Activated CD4-positive, alpha-beta T cell treated with anti-CD3 and anti-CD28 coated beads, Interleukin-2, Interleukin-6, amounts not matched to agents 100 ng/mL and 50 ng/mL, durations not matched to agents 16 hours and 8 hours (primary cell): ENCODE measurements at regions not wholly inside any gene's neighbourhood (a gene's known extent, or its start where the extent isn't known, plus 50 kb on each side); places are given as distances from the start of the nearest gene placed in this dataset.
A peak's percentile ranks its signal among the peaks of the same experiment; 100 is the strongest.
"Not testable (repeated sequence)": the region's sequence is repeated elsewhere in the genome, so short reads cannot be mapped to it uniquely, and the experiment has no call there.

Source experiments
- DNase-seq: peaks from one replicate; pipeline ENCODE4 v3.0.0-alpha.2; 2020

GRCh38 chr3:71927505-71928066 lies 142.6 kb upstream of the PROK2 start:
- DNase-seq: no peak

DNA sequence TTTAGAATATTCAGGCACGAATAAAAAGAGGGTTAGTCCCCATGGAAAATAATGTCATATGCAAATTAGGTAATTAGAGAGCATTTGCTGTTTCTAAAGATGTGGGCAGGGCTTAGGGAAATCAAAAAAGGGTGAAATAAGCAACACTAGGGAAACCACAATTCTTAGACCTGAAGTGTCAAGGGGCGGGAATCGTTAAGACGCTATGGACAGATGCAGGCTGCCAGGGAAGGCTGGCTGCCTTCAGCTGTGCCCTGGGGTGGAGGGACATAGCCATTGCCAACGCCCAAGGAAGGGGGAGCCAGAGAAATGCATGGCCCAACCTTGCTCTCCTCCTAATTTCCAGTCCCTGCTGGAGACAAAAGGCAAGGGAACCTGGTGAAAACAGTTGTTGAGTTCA lies 141.7 kb upstream of the PROK2 start:
- DNase-seq: no peak

DNA sequence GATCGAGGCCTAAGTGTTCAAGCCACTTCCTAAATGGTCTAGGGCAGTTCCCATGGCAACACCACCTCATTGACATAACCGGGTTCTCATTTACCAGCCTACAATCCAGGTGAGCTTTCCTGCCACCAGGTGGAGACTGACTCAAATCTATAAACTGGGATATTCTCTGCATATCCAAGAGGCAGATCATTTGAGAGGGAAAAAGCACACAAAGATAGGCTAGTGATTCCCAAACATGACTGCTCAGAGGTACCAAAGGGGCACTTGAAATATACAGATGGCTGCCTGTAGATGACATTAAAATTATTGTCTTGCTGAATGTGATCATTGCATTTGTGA lies 141.3 kb upstream of the PROK2 start:
- peak; percentile 30 for DNase-seq

GRCh38 chr3:71925511-71926261 lies 140.7 kb upstream of the PROK2 start:
- DNase-seq: not testable (repeated sequence)

DNA sequence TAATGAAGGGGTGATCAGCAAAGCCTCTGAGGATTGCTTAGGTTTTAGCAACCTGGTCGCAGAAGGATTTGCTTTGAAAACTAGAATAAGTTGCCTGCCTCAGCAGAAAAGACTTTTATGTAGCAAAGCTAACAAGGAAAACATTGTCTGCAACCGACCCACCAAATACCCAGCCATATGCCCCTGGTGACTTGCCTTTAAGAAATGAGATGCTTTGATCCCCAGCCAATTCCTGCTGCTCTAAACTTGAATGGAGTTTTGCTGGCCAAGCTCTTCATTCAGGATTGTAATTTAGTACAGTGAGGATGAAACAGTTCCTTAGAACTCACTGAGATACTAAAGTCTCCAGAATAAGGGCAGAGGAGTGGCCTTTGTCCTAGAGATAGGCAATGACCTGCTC lies 139.8 kb upstream of the PROK2 start:
- DNase-seq: no peak

- no peak for DNase-seq
Observed at GRCh38 chr3:71921036-71921435, 136.1 kb upstream of the PROK2 start.

DNA sequence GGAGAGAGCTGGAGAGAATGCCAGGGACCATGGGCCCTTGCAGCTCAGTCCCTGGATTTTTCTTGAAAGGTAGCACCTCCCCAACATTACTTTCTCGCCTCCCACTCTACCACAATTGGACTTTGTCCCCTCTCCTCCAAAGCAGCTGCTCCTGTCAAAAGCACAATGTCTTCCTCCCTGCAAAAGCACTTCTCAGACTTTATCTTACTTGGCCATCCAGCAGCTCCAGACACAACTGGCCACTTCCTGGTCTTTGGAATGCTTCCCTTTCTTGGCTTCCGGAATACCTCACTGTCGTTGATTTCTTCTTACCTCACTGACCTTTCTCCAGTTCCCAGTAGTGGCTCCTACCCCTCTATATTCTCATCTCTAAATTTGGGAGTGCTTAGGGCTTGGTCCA lies 134.6 kb upstream of the PROK2 start:
- no peak for DNase-seq

DNA sequence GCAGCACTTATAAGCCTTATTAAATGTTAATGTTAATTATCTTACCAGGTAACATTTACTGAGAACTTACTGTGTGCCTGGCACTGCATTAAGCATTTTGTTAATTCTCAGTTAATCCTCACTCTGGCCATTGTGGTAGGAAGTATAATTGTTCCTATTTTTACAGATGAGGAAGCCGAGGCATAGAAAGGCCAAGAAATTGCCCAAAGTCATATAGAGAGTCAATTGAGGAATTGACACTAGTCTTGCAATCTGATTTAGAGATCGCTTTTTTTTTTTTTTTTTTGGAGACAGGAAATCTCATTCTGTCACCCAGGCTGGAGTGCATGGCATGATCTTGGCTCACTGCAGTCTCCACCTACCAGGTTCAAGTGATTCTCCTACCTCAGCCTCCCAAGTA lies 132.6 kb upstream of the PROK2 start:
- DNase-seq: no peak

GRCh38 chr3:71916747-71917369 lies 131.9 kb upstream of the PROK2 start:
- DNase-seq: no peak

DNA sequence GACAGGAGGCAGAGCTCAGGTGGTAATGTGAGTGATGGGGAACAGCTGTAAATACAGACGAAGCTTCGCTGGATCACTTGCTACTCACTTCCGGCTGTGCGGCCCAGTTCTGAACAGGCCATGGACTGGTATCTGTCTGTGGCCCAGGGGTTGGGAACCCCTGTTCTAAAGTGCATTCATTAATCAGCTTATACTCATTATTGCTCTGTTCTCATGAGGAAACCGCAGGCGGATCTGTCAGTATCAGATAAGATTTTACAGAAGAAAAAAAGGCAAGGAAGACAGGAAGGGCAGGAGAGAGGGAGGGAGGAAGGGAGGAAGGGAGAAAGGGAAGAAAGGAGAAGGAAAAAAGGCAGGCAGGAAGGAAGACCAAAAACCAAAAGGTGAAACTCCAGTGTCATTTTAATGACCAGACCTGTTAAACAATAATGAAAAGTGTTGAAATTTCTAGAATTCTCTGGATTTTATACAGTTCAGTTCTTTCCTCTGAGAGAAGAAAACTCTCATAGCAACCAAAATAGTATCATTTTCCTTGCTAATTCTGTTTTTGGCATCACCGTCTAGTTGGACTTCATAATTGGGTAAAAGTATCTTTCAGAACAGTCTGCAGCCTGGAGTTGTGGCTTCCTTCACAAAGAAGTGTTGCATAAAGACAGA lies 128.0 kb upstream of the PROK2 start:
- no peak for DNase-seq

- no peak for DNase-seq
Observed at GRCh38 chr3:71910108-71910507, 125.2 kb upstream of the PROK2 start.

GRCh38 chr3:71907996-71908395 lies 123.0 kb upstream of the PROK2 start:
- DNase-seq: no peak

- no peak for DNase-seq
Observed at GRCh38 chr3:71906976-71907375, 122.0 kb upstream of the PROK2 start.

- no peak for DNase-seq
Observed at GRCh38 chr3:71905426-71905825, 120.5 kb upstream of the PROK2 start.

- DNase-seq: no peak
Observed at GRCh38 chr3:71903936-71904335, 119.0 kb upstream of the PROK2 start.

GRCh38 chr3:71903112-71903495 lies 118.2 kb upstream of the PROK2 start:
- no peak for DNase-seq

DNA sequence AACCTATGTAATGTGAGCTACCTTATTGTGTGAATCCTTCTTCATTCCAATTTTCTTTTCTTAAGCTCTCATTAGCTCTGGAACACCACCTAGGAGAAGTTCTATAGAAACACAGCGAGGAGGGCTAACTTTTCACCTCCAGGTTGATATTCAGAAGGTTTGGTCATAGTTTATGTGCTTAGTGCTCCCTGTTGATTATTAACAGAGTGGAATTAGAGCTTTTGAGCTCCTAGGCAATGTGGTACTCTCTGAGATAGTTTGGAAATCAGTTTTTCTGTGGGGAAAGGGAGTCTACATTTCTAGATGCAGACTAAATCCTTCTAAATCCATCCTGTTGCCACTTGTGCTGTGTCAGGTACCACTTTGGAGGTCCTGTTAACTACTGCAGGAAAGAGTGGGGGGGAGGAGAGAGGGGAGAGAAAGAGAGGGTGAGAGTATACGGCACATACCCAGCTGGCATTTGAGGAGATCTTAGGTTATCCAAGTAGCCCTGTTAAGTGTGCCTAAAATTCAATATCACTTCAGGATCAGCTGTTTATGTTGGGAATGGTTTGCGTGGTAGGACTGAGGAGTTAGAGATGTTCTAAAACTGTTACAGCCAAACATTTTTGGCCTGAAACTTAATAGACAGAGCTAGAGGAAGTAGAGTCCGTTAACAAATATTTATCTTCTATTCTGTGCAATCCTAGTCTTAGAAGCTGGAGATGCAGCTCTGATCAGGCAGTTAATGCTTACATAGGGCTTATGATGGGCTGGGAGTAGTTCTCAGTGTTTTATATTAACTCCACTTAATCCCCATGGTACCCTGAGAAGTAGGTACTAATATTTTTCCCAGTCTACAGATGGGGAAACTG lies 117.5 kb upstream of the PROK2 start:
- DNase-seq: no peak

DNA sequence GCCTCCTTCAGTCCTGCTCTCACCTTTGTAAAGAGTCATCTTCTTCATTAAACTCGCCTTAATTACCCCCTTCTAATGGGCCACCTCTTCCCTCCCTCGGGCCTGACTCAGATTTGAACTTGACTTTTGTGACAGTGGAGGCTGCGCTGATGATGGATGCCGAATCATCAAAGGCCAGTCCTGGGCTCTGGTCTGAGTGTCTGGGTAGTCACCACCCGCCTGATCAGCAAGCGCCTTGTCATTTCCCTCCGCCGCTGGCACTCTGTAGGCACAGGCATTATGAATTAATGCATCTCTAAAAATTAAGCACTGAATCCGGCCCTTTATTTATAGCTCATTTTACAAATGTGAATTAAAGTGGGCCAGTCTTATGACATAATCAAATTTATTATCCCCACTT lies 116.7 kb upstream of the PROK2 start:
- DNase-seq: no peak

DNA sequence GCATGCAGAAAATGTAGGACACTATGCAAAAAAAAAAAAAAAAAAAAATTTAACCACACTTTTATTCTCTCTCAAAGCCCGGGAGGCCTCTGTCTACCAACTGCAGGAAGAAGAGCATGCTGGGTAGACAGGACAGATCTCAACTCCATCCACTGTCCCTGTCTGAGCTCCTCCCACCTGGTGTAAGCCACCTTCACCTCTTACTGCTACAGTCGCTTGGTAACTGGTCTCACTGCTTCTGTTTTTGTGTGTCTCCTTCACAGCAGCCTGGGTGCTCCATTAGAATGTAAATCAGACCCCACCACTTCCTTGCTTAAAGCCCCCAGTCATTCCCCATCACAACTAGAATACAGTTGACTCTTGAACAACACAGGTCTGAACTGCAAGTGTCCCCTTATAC lies 115.1 kb upstream of the PROK2 start:
- DNase-seq: no peak

GRCh38 chr3:71896751-71897150 lies 111.8 kb upstream of the PROK2 start:
- no peak for DNase-seq

- DNase-seq: no peak
Observed at GRCh38 chr3:71893702-71894479, 108.9 kb upstream of the PROK2 start.

DNA sequence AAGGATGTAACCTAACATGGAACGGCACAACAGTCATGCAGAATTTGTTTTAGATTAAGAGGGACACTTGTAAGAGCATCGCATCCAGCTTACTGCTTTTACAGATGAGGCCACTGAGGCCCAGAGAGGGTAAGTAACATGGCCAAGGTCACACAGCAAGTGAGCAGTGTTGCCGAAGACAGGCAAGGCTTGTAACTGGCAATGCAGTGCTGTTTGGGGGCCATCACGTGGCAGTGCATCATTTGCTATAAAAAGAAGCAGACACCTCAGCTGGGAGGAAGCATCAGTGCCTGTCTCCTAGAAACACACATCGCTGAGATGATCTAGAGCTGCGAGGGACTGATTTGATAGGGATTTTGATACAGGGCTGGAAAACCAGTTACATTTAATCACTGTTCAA lies 108.2 kb upstream of the PROK2 start:
- DNase-seq: no peak
